ENCODE measurements at regions not wholly inside any gene's neighbourhood (a gene's known extent, or its start where the extent isn't known, plus 50 kb on each side); places are given as distances from the start of the nearest gene placed in this dataset.

- H3K9me3 ChIP-seq (ENCODE audit: control insufficient read depth, low read depth, low read length): no peaks in the 10 kb centered on the region
- no peaks in the 10 kb centered on the region for H3K79me2 ChIP-seq (ENCODE audit: control insufficient read depth, insufficient read depth, low read length)
- peak overlapping the region; percentile 31 for H2AFZ ChIP-seq (ENCODE audit: control insufficient read depth, low read length)
- H3K4me1 ChIP-seq (ENCODE audit: control insufficient read depth, extremely low read depth, insufficient read depth, low read length): peaks cover 65% of the 10 kb centered on the region
- FAIRE-seq: peak; percentile 90
- H3K27ac ChIP-seq (ENCODE audit: control insufficient read depth, insufficient read depth, low read length): peak overlapping the region; percentile 51
- no peak overlapping the region for H3K4me3 ChIP-seq (ENCODE audit: control insufficient read depth in 2 of 3, extremely low read depth in 1 of 3, insufficient read depth in 2 of 3, low read depth in 1 of 3, low read length in 3 of 3)
- dilution Hi-C loops (cut with MboI; ENCODE audit: extremely low pct_ligation_motif_present, low sequenced_read_pairs): no loop called here
- H3K9ac ChIP-seq (ENCODE audit: control insufficient read depth, extremely low read depth, insufficient read depth, low read length): no peak overlapping the region
- no peaks in the 10 kb centered on the region for H3K27me3 ChIP-seq (ENCODE audit: control insufficient read depth, extremely low read depth, insufficient read depth, low read length)
- no peak overlapping the region for H3K4me2 ChIP-seq (ENCODE audit: control insufficient read depth, extremely low read depth, insufficient read depth, low read depth, low read length)
- no peak for DNase-seq (ENCODE audit: low read depth, low spot score)
- no peaks in the 10 kb centered on the region for H3K9me1 ChIP-seq (ENCODE audit: control insufficient read depth, extremely low read depth, insufficient read depth, low read length)
- TF ChIP-seq, protein P1, sequence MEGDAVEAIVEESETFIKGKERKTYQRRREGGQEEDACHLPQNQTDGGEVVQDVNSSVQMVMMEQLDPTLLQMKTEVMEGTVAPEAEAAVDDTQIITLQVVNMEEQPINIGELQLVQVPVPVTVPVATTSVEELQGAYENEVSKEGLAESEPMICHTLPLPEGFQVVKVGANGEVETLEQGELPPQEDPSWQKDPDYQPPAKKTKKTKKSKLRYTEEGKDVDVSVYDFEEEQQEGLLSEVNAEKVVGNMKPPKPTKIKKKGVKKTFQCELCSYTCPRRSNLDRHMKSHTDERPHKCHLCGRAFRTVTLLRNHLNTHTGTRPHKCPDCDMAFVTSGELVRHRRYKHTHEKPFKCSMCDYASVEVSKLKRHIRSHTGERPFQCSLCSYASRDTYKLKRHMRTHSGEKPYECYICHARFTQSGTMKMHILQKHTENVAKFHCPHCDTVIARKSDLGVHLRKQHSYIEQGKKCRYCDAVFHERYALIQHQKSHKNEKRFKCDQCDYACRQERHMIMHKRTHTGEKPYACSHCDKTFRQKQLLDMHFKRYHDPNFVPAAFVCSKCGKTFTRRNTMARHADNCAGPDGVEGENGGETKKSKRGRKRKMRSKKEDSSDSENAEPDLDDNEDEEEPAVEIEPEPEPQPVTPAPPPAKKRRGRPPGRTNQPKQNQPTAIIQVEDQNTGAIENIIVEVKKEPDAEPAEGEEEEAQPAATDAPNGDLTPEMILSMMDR (optimal IDR thresholded peaks at IDR 0.05 in 1 of 3, IDR thresholded peaks at IDR 0.05 in 1 of 3, conservative IDR thresholded peaks at IDR 0.05 in 1 of 3; ENCODE audit: extremely low read depth in 1 of 3, insufficient read depth in 2 of 3, low read length in 3 of 3): no peak
- no peak for TF ChIP-seq EZH2 (IDR thresholded peaks at IDR 0.05; ENCODE audit: low read length)
- no peaks in the 10 kb centered on the region for H4K20me1 ChIP-seq (ENCODE audit: control insufficient read depth, extremely low read depth, insufficient read depth, low read length)
- H3K36me3 ChIP-seq (ENCODE audit: control insufficient read depth in 2 of 2, extremely low read depth in 1 of 2, insufficient read depth in 2 of 2, low read length in 2 of 2): no peaks in the 10 kb centered on the region
Measured at GRCh38 chr5:53422539-53422938, 57.9 kb upstream of the FST start.

DNA sequence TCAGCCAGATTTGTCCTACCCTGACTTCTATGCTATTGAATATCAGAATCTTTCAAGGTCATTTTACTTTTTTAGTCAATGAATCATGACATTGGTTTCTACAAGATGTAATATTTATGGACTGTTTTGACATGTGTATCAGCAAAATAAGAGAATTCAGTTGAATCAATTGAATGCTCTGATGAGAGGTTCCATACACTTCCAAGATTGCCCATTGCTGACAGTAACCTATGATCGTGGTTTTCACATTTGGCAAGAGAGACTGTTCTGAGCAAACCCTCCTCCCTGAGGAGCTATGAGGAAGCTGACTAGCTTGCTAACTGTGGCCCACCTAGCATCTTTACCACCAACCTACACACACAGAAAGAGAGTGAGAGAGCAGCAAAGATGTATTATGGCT, 56.7 kb upstream of the FST start:
- dilution Hi-C loops (cut with MboI; ENCODE audit: extremely low pct_ligation_motif_present, low sequenced_read_pairs): no loop called here
- Histone ChIP-seq H3K27me3 (ENCODE audit: control insufficient read depth, extremely low read depth, insufficient read depth, low read length) (no peaks in the 10 kb centered on the region), H3K9me1 (ENCODE audit: control insufficient read depth, extremely low read depth, insufficient read depth, low read length) (no peaks in the 10 kb centered on the region), H3K4me2 (ENCODE audit: control insufficient read depth, extremely low read depth, insufficient read depth, low read depth, low read length) (no peak overlapping the region), H2AFZ (ENCODE audit: control insufficient read depth, low read length) (no peak overlapping the region), H4K20me1 (ENCODE audit: control insufficient read depth, extremely low read depth, insufficient read depth, low read length) (no peaks in the 10 kb centered on the region), H3K79me2 (ENCODE audit: control insufficient read depth, insufficient read depth, low read length) (no peaks in the 10 kb centered on the region), H3K9me3 (ENCODE audit: control insufficient read depth, low read depth, low read length) (no peaks in the 10 kb centered on the region), H3K36me3 (ENCODE audit: control insufficient read depth in 2 of 2, extremely low read depth in 1 of 2, insufficient read depth in 2 of 2, low read length in 2 of 2) (no peaks in the 10 kb centered on the region), H3K4me3 (ENCODE audit: control insufficient read depth in 2 of 3, extremely low read depth in 1 of 3, insufficient read depth in 2 of 3, low read depth in 1 of 3, low read length in 3 of 3) (no peak overlapping the region), H3K4me1 (ENCODE audit: control insufficient read depth, extremely low read depth, insufficient read depth, low read length) (peaks cover 55% of the 10 kb centered on the region), H3K27ac (ENCODE audit: control insufficient read depth, insufficient read depth, low read length) (peak overlapping the region; percentile 76), H3K9ac (ENCODE audit: control insufficient read depth, extremely low read depth, insufficient read depth, low read length) (no peak overlapping the region)
- DNase-seq (ENCODE audit: low read depth, low spot score) (no peak), FAIRE-seq (peak; percentile 46)
- no peak for TF ChIP-seq EZH2 (IDR thresholded peaks at IDR 0.05; ENCODE audit: low read length)
- TF ChIP-seq, protein P1 (optimal IDR thresholded peaks at IDR 0.05 in 1 of 3, IDR thresholded peaks at IDR 0.05 in 1 of 3, conservative IDR thresholded peaks at IDR 0.05 in 1 of 3; ENCODE audit: extremely low read depth in 1 of 3, insufficient read depth in 2 of 3, low read length in 3 of 3): no peak

All from keratinocyte (primary cell).